Smooth muscle cell (in vitro differentiated cells): ENCODE measurements at regions not wholly inside any gene's neighbourhood (a gene's known extent, or its start where the extent isn't known, plus 50 kb on each side); places are given as distances from the start of the nearest gene placed in this dataset.

Experiments
- DNase-seq: peaks from one replicate; lab custom pipeline; 2025; ENCODE audit not compliant: unreplicated experiment; lab: John Stamatoyannopoulos, UW
- H2AFZ ChIP-seq: fragments of 200-600 bp; sonication (generic); 2 replicates; pipeline ENCODE4 v1.6.0; 2016; ENCODE audit warnings: antibody characterized with exemption, low read depth, mild to moderate bottlenecking
- H3F3A ChIP-seq: fragments of 200-600 bp; sonication (generic); 2 replicates; pipeline ENCODE4 v1.6.0; 2017; ENCODE audit warnings: antibody characterized with exemption, low read depth
- H3K27ac ChIP-seq: fragments of 200-600 bp; sonication (generic); 2 replicates; pipeline ENCODE4 v1.5.1; 2016; ENCODE audit warnings: low read depth, mild to moderate bottlenecking
- H3K27me3 ChIP-seq: fragments of 200-600 bp; sonication (generic); 2 replicates; pipeline ENCODE4 v1.6.1; 2016; ENCODE audit warnings: low read depth, mild to moderate bottlenecking
- H3K36me3 ChIP-seq: fragments of 200-600 bp; sonication (generic); 2 replicates; pipeline ENCODE4 v1.5.1; 2016; ENCODE audit warnings: low read depth
- H3K4me1 ChIP-seq: fragments of 200-600 bp; sonication (generic); 2 replicates; pipeline ENCODE4 v1.5.1; 2016; ENCODE audit warnings: low read depth
- H3K4me2 ChIP-seq: fragments of 200-600 bp; sonication (generic); 2 replicates; pipeline ENCODE4 v1.6.0; 2016; ENCODE audit warnings: mild to moderate bottlenecking
- H3K4me3 ChIP-seq: fragments of 200-600 bp; sonication (generic); 2 replicates; pipeline ENCODE4 v1.5.1; 2016; ENCODE audit warnings: mild to moderate bottlenecking
- H3K79me2 ChIP-seq: fragments of 200-600 bp; sonication (generic); 2 replicates; pipeline ENCODE4 v1.6.0; 2016; ENCODE audit warnings: low read depth, mild to moderate bottlenecking
- H3K9ac ChIP-seq: fragments of 200-600 bp; sonication (generic); 2 replicates; pipeline ENCODE4 v1.6.0; 2016; ENCODE audit warnings: low read depth
- H3K9me3 ChIP-seq: fragments of 200-600 bp; sonication (generic); replicated peaks from 2 replicates; pipeline ENCODE4 v1.5.1; 2016; ENCODE audit warnings: low read depth
- H4K20me1 ChIP-seq: fragments of 200-600 bp; sonication (generic); 2 replicates; pipeline ENCODE4 v1.6.0; 2016; ENCODE audit warnings: low read depth
- WGBS: methylation state at CpG from one replicate; pipeline ENCODE4 v1.1.7; 2016; ENCODE audit warnings: low lambda C conversion rate; 5-methylcytosine and 5-hydroxymethylcytosine counted together
- TF ChIP-seq, protein P1 (sequence below): fragments of 200-600 bp; sonication (generic); IDR thresholded peaks from 2 replicates; pipeline ENCODE4 v1.5.1; 2017; ENCODE audit warnings: borderline replicate concordance, mild to moderate bottlenecking, antibody characterized with exemption; ENCODE audit not compliant: insufficient read depth, poor library complexity, severe bottlenecking

DNA sequence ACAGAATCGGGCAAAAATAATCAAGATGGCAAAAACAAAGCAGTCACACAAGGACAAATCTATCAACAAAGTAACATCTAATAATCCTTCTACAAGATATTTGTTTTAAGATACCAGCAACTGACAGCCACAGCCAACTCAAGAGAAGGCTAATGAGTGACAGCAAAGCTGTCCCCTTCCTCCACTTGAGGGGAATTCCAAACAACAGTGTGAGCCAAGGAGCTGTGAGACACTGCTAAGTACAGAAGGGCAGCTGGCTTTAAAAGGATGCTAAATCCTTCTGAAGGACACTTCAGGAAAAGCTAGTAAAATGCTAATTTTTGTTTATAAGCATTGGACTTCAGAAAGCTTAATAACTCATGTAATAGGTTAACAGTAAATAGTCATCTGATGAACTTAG lies 120.3 kb upstream of the GOLGA8J start:
- Histone ChIP-seq H3K9ac (no peak overlapping the region), H2AFZ (no peak overlapping the region), H3K4me3 (no peak overlapping the region), H3K27ac (no peak overlapping the region), H3K79me2 (no peaks in the 10 kb centered on the region), H3K4me1 (peaks cover 3% of the 10 kb centered on the region), H3K4me2 (no peak overlapping the region), H3K9me3 (no peaks in the 10 kb centered on the region), H3K27me3 (peaks cover 47% of the 10 kb centered on the region), H3K36me3 (no peaks in the 10 kb centered on the region), H4K20me1 (no peaks in the 10 kb centered on the region), H3F3A (no peaks in the 10 kb centered on the region)
- DNase-seq: no peak
- TF ChIP-seq, protein P1, sequence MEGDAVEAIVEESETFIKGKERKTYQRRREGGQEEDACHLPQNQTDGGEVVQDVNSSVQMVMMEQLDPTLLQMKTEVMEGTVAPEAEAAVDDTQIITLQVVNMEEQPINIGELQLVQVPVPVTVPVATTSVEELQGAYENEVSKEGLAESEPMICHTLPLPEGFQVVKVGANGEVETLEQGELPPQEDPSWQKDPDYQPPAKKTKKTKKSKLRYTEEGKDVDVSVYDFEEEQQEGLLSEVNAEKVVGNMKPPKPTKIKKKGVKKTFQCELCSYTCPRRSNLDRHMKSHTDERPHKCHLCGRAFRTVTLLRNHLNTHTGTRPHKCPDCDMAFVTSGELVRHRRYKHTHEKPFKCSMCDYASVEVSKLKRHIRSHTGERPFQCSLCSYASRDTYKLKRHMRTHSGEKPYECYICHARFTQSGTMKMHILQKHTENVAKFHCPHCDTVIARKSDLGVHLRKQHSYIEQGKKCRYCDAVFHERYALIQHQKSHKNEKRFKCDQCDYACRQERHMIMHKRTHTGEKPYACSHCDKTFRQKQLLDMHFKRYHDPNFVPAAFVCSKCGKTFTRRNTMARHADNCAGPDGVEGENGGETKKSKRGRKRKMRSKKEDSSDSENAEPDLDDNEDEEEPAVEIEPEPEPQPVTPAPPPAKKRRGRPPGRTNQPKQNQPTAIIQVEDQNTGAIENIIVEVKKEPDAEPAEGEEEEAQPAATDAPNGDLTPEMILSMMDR: no peak
- WGBS: 97% methylated on average over 1 of the region's 1 CpG

GRCh38 chr15:29959384-29960137 lies 123.2 kb upstream of the GOLGA8J start:
- H3K27ac ChIP-seq: no peak overlapping the region
- no peak overlapping the region for H3K9ac ChIP-seq
- TF ChIP-seq, protein P1: no peak
- no peaks in the 10 kb centered on the region for H4K20me1 ChIP-seq
- 82% methylated on average over 9 of the region's 9 CpGs for WGBS
- H3F3A ChIP-seq: no peaks in the 10 kb centered on the region
- peaks cover 34% of the 10 kb centered on the region for H3K27me3 ChIP-seq
- H3K4me2 ChIP-seq: no peak overlapping the region
- no peak overlapping the region for H3K4me3 ChIP-seq
- no peak overlapping the region for H2AFZ ChIP-seq
- H3K79me2 ChIP-seq: no peaks in the 10 kb centered on the region
- no peaks in the 10 kb centered on the region for H3K36me3 ChIP-seq
- DNase-seq: no peak
- no peaks in the 10 kb centered on the region for H3K9me3 ChIP-seq
- H3K4me1 ChIP-seq: peaks cover 3% of the 10 kb centered on the region

GRCh38 chr15:29952225-29952624 lies 130.0 kb upstream of the TJP1 start:
- H3K9me3 ChIP-seq: no peaks in the 10 kb centered on the region
- H3K27ac ChIP-seq: no peak overlapping the region
- DNase-seq: no peak
- H3K79me2 ChIP-seq: no peaks in the 10 kb centered on the region
- H3K4me3 ChIP-seq: no peak overlapping the region
- no peak overlapping the region for H3K9ac ChIP-seq
- H3F3A ChIP-seq: no peaks in the 10 kb centered on the region
- no peak overlapping the region for H3K4me2 ChIP-seq
- no peaks in the 10 kb centered on the region for H3K36me3 ChIP-seq
- peaks cover 7% of the 10 kb centered on the region for H3K4me1 ChIP-seq
- TF ChIP-seq, protein P1: no peak
- 87% methylated on average over 1 of the region's 1 CpG for WGBS
- H3K27me3 ChIP-seq: peaks cover 11% of the 10 kb centered on the region
- H4K20me1 ChIP-seq: no peaks in the 10 kb centered on the region
- H2AFZ ChIP-seq: no peak overlapping the region

DNA sequence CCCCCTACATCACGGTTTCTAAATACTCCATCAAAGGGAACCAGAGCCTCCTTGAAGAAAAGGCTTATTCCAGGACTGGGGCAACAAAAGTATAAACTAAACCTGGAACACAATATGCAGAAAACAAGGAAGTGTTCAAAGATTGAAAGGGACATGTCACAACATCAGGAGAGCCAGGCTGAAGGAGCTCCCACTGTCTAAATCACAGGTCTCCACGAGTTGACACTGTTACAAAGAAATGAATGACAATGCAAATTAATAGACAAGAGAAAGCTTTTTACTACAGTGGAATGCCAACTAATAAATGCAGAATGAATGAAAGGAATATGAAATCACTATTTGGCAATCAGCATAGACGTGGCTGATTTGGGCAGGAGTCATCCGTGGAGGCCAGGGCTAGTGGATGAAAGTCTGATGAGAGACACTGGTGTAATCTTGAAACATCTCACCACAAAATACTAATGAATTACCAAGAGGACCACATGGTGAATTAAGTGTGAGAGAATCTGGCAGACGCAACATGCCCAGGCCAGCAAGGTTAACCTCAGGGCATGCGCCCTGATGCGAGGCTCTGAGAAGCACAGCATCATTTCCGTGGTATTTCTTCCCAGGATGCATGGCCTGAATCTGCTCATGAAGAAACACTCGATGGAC lies 123.8 kb upstream of the TJP1 start:
- no peaks in the 10 kb centered on the region for H3K27me3 ChIP-seq
- H3K4me3 ChIP-seq: no peak overlapping the region
- no peaks in the 10 kb centered on the region for H3K79me2 ChIP-seq
- H3K36me3 ChIP-seq: no peaks in the 10 kb centered on the region
- no peaks in the 10 kb centered on the region for H4K20me1 ChIP-seq
- H3K4me1 ChIP-seq: no peaks in the 10 kb centered on the region
- 88% methylated on average over 9 of the region's 9 CpGs for WGBS
- no peak overlapping the region for H3K9ac ChIP-seq
- TF ChIP-seq, protein P1: no peak
- no peak overlapping the region for H3K4me2 ChIP-seq
- no peaks in the 10 kb centered on the region for H3F3A ChIP-seq
- H2AFZ ChIP-seq: no peak overlapping the region
- DNase-seq: no peak
- H3K27ac ChIP-seq: no peak overlapping the region
- no peaks in the 10 kb centered on the region for H3K9me3 ChIP-seq
